HG02642 (cell line): ENCODE measurements at regions not wholly inside any gene's neighbourhood (a gene's known extent, or its start where the extent isn't known, plus 50 kb on each side); places are given as distances from the start of the nearest gene placed in this dataset.
A peak's percentile ranks its signal among the peaks of the same experiment; 100 is the strongest.
"Not testable (repeated sequence)": the region's sequence is repeated elsewhere in the genome, so short reads cannot be mapped to it uniquely, and the experiment has no call there.

Experiments
- ATAC-seq: cut with Tn5 transposase; IDR thresholded peaks from one replicate; pipeline ENCODE4 v1.9.1; 2021; ENCODE audit warnings: mild to moderate bottlenecking; ENCODE audit not compliant: unreplicated experiment, poor library complexity

DNA sequence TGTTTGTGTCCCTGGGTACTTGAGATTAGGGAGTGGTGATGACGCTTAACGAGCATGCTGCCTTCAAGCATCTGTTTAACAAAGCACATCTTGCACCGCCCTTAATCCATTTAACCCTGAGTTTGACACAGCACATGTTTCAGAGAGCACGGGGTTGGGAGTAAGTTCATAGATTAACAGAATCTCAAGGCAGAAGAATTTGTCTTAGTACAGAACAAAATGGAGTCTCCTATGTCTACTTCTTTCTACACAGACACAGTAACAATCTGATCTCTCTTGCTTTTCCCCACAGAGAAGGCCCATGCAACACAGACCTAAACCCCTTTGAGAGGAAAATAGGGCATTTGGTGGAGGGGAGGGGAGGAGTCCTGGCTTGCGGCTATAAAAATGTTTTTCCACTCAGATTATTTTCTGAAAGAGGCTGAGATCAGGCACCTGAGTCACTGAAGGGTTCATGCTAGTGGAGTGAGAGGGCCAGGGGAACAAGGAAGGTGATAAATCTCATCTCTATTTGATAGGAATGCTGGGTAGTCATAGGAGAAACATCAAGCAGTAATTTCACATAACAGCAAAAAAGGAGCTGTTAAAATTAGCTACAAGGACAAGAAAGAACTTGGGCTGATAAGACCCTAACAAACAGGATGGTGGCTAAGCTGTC is 136.9 kb downstream of the OR2B2 start:
- ATAC-seq = not testable (repeated sequence)

DNA sequence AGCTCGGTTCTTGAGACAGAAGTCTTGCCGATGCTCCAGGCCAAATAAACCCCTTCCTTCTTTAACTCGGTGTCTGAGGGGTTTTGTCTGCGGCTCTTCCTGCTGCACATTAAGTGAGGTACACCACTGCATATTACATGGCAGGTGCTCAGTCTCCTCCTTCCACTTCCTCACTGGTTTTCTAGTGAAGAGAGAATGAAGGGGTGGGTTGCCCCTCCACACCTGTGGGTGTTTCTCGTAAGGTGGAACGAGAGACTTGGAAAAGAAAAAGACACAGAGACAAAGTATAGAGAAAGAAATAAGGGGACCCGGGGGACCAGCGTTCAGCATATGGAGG is 138.0 kb downstream of the OR2B2 start:
- ATAC-seq = not testable (repeated sequence)

GRCh38 chr6:27773542-27774263 is 138.5 kb downstream of the OR2B2 start:
- ATAC-seq = not testable (repeated sequence)

- ATAC-seq = peak; percentile 81
Observed at GRCh38 chr6:27772261-27773001, 139.8 kb downstream of the OR2B2 start.

DNA sequence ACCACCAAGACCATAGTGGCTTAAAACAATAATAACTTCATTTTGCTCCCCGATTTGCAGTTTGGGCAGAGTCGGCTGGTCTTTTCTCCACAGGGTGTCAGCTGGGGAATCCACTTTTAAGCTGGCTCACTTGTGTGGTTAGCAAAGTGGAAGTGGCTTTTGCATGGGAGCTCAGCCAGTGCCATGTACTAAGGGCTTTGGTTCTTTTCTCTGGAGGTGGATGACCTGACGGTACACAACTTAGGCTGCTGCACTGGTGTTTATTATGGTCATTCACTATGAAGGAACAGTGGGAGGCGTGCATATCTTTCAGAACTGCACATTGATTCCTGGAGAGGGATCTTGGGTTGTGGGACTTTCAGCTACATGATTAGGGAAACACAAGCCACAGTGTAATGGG is 141.0 kb downstream of the OR2B2 start:
- no peak for ATAC-seq

- ATAC-seq = no peak
Observed at GRCh38 chr6:27770724-27771123, 141.5 kb downstream of the OR2B2 start.

GRCh38 chr6:27768556-27768955 is 143.6 kb downstream of the OR2B2 start:
- ATAC-seq = no peak

DNA sequence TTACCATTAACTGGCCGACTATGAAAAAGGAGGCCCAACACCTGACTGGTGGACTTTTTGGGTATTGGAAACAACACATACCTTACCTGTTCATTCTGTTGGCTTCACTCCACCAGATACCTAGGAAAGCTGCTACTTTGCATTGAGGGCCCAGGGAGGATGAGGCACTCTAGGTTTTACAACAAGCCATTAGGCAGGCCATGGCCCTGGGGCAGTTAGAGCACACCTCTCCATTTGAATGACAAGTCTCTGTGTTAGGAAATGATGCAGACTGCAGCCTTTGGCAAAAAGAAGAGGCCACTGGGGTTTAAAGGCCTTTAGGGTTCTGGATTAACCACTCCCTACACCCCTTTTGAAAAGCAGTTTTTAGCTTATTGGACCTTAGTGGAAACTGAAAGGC is 144.3 kb downstream of the OR2B2 start:
- ATAC-seq = no peak

GRCh38 chr6:27766405-27766804 is 145.8 kb downstream of the OR2B2 start:
- no peak for ATAC-seq

GRCh38 chr6:27765028-27765590 is 147.1 kb downstream of the OR2B2 start:
- no peak for ATAC-seq

DNA sequence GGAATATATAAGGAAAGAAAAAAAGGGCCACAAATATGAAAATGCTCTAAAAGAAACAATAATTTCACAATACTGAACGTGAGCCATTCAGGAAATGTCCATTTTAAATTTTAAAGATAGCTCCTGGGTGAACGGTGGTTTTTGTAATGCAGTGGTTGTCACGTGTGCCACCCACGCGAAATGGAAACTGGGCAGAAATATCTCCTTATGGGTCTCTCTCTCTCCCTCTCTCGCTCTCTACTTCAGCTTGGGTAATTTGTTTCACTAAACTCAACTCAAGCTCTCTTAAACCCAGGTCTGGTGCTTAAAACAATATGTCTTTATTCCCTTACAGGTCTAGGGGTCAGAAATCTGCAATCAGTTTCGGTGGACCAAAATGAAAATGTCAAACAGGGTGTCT is 150.8 kb downstream of the OR2B2 start:
- ATAC-seq = no peak

GRCh38 chr6:27760464-27760863 is 151.7 kb downstream of the OR2B2 start:
- ATAC-seq = no peak

GRCh38 chr6:27759930-27760329 is 152.3 kb downstream of the OR2B2 start:
- no peak for ATAC-seq

DNA sequence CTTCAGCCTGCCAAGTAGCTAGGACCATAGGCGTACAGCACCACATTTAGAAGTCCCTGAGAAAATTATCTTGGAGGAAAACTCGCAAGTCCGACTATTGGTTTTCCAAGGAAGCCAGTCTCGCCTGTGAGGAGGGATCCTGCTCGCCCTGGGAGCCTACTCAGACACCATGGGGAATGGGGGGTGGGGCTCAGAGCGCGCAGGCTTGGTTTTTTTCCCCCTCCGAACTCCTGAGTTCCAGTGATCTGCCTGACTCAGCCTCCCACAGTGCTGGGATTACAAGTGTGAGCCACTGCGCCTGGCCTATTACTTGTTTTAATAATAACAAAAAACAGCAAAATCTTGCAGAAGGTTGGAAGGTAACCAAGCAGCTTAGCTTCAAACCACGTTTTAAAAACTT is 153.7 kb downstream of the OR2B2 start:
- no peak for ATAC-seq

DNA sequence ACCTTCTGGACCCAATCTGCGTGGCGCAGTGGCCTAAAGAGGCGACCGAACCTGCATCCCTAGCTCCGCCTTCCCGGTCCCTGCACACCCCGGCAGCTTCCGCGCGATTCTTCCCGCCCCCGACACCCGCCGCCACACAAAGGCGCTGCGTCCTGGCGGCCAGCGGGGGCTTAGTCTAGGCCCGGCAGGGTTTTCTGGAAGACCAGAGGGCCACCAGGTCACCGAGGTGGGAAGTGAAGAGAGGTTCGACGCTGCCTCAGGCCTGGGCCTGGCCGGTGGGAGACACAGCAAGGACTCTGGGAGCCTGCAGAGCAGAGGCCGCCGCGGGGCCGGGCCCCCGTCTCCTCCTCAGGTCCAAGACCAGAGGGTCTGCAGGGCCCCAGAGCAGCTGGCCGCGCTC is 154.9 kb downstream of the OR2B2 start:
- ATAC-seq = peak; percentile 27

GRCh38 chr6:27755768-27756167 is 156.4 kb downstream of the OR2B2 start:
- no peak for ATAC-seq

- no peak for ATAC-seq
Observed at GRCh38 chr6:27754408-27754782, 157.8 kb downstream of the OR2B2 start.

DNA sequence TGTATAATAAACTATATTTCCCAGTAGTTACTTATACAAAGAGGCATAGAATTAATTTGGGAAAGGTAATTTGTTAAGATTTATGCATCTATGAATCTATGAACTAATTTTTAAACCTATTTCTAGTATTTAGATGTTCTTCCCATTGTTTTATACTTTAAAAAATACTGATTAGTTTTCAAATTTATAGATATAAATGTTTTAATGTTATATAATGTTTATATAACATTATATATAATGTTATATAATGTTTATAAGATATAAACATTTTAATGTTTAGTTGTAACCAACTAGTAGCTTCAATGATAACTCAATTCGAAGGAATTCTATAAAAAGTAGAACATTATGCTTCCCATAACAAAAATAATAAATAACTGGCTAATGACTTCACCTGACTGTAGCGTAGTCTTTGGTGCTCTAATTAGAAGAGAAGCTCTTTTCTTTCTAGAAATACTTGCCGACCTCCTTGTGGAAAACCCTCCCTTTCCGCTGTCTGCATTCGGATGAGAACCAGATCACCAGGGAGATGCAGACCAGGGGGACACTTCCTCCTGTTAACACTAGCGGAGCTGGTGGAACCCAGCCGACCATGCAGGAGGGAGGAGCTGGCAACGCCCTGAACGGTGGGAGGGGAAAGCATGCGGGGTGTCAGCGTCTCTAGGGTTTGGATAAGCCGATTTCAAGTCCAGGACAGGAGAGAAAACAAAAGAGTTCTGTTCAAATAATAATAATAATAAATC is 158.4 kb downstream of the OR2B2 start:
- ATAC-seq = peak; percentile 57

DNA sequence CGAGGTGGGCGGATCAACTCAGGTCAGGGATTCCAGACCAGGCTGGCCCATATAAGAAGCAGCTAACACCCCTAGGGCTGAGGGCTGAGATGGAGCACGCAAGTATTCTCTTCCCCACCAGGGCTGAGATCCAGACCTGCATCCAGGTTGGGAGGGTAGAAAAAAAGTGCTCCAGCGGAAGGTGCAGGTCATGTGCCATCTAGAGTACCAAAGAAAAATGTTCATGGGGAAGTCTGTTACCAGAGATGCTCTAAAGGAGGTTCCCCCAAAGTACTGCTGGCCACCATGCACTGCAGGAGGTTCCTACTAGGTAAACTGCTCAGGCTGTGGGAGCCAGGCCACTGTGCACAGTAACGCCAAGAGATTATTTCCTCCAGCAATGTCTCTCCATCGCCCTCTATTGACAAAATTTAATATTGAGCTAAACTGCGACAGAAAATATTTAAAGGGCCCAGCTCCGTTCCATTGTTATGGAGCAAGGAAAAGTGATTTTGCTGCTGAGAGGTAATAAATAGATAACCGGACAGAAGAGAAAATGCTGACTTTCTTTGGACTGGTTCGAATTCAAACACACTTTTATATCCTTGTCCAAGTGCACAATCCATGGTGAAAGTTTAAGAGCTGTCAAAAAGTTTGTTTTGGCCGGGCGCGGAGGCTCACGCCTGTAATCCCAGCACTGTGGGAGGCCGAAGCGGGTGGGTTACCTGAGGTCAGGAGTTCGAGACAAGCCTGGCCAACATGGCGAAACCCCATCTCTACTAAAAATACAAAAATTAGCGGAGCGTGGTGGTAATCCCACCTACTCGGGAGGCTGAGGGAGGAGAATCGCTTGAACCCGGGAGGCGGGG is 159.9 kb downstream of the OR2B2 start:
- peak; percentile 47 for ATAC-seq

- ATAC-seq = no peak
Observed at GRCh38 chr6:27748661-27749060, 163.5 kb downstream of the OR2B2 start.
